Transverse colon (tissue), 4 donors: ENCODE measurements at regions not wholly inside any gene's neighbourhood (a gene's known extent, or its start where the extent isn't known, plus 50 kb on each side); places are given as distances from the start of the nearest gene placed in this dataset.

Experiments
- DNase-seq: peaks from one replicate; pipeline ENCODE4 v3.0.0-alpha.2; 2019
- H3K27ac ChIP-seq, 4 donors: fragments of 200-600 bp; sonication (generic); 2 replicates each; pipeline ENCODE4 v1.5.1; 2016 to 2018; ENCODE audit warnings: inconsistent platforms in 4 of 4
- H3K27me3 ChIP-seq: fragments of 200-600 bp; sonication (generic); 2 replicates; pipeline ENCODE4 v1.5.1; 2017; ENCODE audit warnings: inconsistent platforms
- H3K36me3 ChIP-seq, 4 donors: fragments of 200-600 bp; sonication (generic); 2 replicates each; pipeline ENCODE4 v1.5.1; 2017 to 2019; ENCODE audit warnings: inconsistent platforms in 4 of 4
- H3K4me1 ChIP-seq, 4 donors: fragments of 200-600 bp; sonication (generic); 2 replicates each; pipeline ENCODE4 v1.5.1; 2017 to 2020; ENCODE audit warnings: inconsistent platforms in 4 of 4
- H3K4me3 ChIP-seq, 4 donors: fragments of 200-600 bp; sonication (generic); 1 replicate in 1 of 4; 2 replicates in 3 of 4; pipeline versions ENCODE4 v1.5.1 to v1.6.1; 2017 to 2019; ENCODE audit warnings: inconsistent platforms in 4 of 4
- H3K9me3 ChIP-seq, 2 donors: fragments of 200-600 bp; sonication (generic); 2 replicates each; pipeline ENCODE4 v1.5.1; 2017 to 2019; ENCODE audit warnings: inconsistent platforms in 2 of 2
- CTCF ChIP-seq, 5 experiments: fragments of 200-600 bp in 3 of 5; fragments of 450-650 bp in 2 of 5; sonication (generic) in 3 of 5; IDR thresholded peaks; 1 replicate in 2 of 5; 2 replicates in 3 of 5; pipeline ENCODE4 v1.5.1; 2016 to 2017; ENCODE audit warnings: antibody characterized with exemption in 5 of 5, inconsistent platforms in 3 of 5, mild to moderate bottlenecking in 2 of 5, moderate library complexity in 1 of 5
- EP300 ChIP-seq: sonication (generic); formaldehyde crosslinking; IDR thresholded peaks from one replicate; pipeline ENCODE4 v1.6.1; 2017; ENCODE audit warnings: antibody characterized with exemption, low read depth
- POLR2A ChIP-seq: fragments of 450-650 bp; IDR thresholded peaks from one replicate; pipeline ENCODE4 v1.6.1; 2016; ENCODE audit warnings: antibody characterized with exemption, mild to moderate bottlenecking, moderate library complexity
- POLR2AphosphoS5 ChIP-seq, 3 donors: sonication (generic); formaldehyde crosslinking; IDR thresholded peaks; one replicate each; pipeline ENCODE4 v1.6.1; 2016; ENCODE audit warnings: antibody characterized with exemption in 3 of 3
- WGBS, 2 donors: methylation state at CpG; one replicate each; pipeline ENCODE4 v1.1.5; 2018; ENCODE audit warnings: low coverage in 1 of 2; 5-methylcytosine and 5-hydroxymethylcytosine counted together
- in situ Hi-C, 4 donors: fragments of 200-750 bp; cut with MboI; loops; one replicate each; pipeline versions ENCODE4 v1.15.0 to v1.15.1; 2017; ENCODE audit warnings: low sequenced_read_pairs in 3 of 4, low pct_ligation_motif_present in 1 of 4, low pct_unique_long_range_greater_than_20kb in 1 of 4
- intact Hi-C: fragments of 100-400 bp; cut with DNase I; formaldehyde crosslinking; loops from one replicate; pipeline ENCODE4 v1.15.1; 2023; ENCODE audit warnings: low total_unique reads

- in situ Hi-C loops = no loop called here
- H3K27ac ChIP-seq = peak overlapping the region in 1 of 4 donors; percentile 9
- H3K4me3 ChIP-seq = no peak overlapping the region
- DNase-seq = no peak
- no peaks in the 10 kb centered on the region for H3K27me3 ChIP-seq
- H3K36me3 ChIP-seq = no peaks in the 10 kb centered on the region
- intact Hi-C loops = no loop called here
- peaks cover 6 to 24% (median 15%) of the 10 kb centered on the region in 4 donors for H3K4me1 ChIP-seq
- TF ChIP-seq EP300 = no peak
- no peak for TF ChIP-seq POLR2A
- TF ChIP-seq CTCF (IDR thresholded peaks at IDR 0.05) = no peak
- TF ChIP-seq POLR2AphosphoS5 (IDR thresholded peaks at IDR 0.05) = no peak
- H3K9me3 ChIP-seq = no peaks in the 10 kb centered on the region
- 32 to 89% methylated on average over 1 of the region's 1 CpG for WGBS, 2 donors
Observed at GRCh38 chr10:128854204-128854603, 612.8 kb upstream of the MGMT start.

GRCh38 chr10:128854963-128855362 is 612.1 kb upstream of the MGMT start:
- no peak overlapping the region for H3K4me3 ChIP-seq
- H3K27ac ChIP-seq = peak overlapping the region in 1 of 4 donors; percentile 9
- in situ Hi-C loops = no loop called here
- TF ChIP-seq EP300 (no peak), POLR2AphosphoS5 (IDR thresholded peaks at IDR 0.05) (peak in 1 of 3 donors; percentile 34)
- peaks cover 6 to 25% (median 15%) of the 10 kb centered on the region in 4 donors for H3K4me1 ChIP-seq
- intact Hi-C loops = loop anchor here (5.0 kb wide), 1 partner anchor 223 kb away; no protein-coding TSS in a partner anchor
- no peaks in the 10 kb centered on the region for H3K36me3 ChIP-seq
- no peaks in the 10 kb centered on the region for H3K9me3 ChIP-seq
- peak; percentile 75 for DNase-seq
- 3 to 23% methylated on average over 5 of the region's 5 CpGs for WGBS, 2 donors
- H3K27me3 ChIP-seq = no peaks in the 10 kb centered on the region

- WGBS, 2 donors = 78 to 84% methylated on average over 4 to 14 of the region's 14 CpGs
- in situ Hi-C loops (no loop called here), intact Hi-C loops (loop anchor here (5.0 kb wide), 1 partner anchor 224 kb away; no protein-coding TSS in a partner anchor)
- no peak overlapping the region for H3K4me3 ChIP-seq
- no peaks in the 10 kb centered on the region for H3K27me3 ChIP-seq
- DNase-seq = no peak
- TF ChIP-seq POLR2A = no peak
- TF ChIP-seq EP300 = no peak
- no peak for TF ChIP-seq CTCF (IDR thresholded peaks at IDR 0.05)
- no peak for TF ChIP-seq POLR2AphosphoS5 (IDR thresholded peaks at IDR 0.05)
- H3K36me3 ChIP-seq = no peaks in the 10 kb centered on the region
- H3K4me1 ChIP-seq = peaks cover 6 to 25% (median 15%) of the 10 kb centered on the region in 4 donors
- H3K9me3 ChIP-seq = no peaks in the 10 kb centered on the region
- H3K27ac ChIP-seq = no peak overlapping the region
Observed at GRCh38 chr10:128855618-128856428, 611.2 kb upstream of the MGMT start.

DNA sequence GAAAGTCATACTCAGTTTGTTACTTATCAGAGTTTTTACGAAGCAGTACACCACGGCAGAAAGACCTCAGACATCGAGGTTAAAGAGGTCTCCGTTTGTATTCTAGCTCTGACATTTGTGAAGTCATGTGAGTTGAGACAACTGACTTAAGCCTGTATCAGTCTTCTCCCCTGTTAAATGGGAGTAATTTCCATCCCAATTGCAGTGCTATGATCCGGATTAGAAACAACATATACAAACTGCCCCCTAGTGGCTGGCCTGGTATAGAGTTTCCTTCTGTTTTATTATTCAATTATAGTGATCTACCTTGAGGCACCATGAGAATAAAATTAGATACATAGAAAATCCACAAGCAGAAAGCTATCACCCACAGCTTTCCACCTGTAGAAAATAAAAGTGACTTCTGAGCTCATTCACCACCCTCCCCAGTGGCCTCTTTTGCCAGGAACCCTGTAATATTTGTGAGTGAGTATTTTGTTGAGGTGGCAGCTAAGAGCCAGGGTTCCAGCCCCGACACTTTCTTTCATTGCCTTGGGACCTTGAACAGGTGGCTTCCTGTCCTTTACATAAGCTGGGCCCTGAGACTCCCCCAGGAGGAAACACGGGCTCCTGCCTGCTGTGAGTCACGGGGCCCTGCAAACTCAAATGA is 607.2 kb upstream of the MGMT start:
- H3K4me3 ChIP-seq = no peak overlapping the region
- intact Hi-C loops = loop anchor here (5.0 kb wide), 1 partner anchor 228 kb away; no protein-coding TSS in a partner anchor
- TF ChIP-seq CTCF (IDR thresholded peaks at IDR 0.05) = peak; percentile 49 to 67 (median 53)
- TF ChIP-seq POLR2A = no peak
- H3K9me3 ChIP-seq = no peaks in the 10 kb centered on the region
- H3K4me1 ChIP-seq = peaks cover 6 to 20% (median 9%) of the 10 kb centered on the region in 4 donors
- no peaks in the 10 kb centered on the region for H3K27me3 ChIP-seq
- 69 to 81% methylated on average over 7 to 8 of the region's 8 CpGs for WGBS, 2 donors
- no peaks in the 10 kb centered on the region for H3K36me3 ChIP-seq
- peak; percentile 45 for DNase-seq
- in situ Hi-C loops = no loop called here
- H3K27ac ChIP-seq = no peak overlapping the region
